Hematopoietic multipotent progenitor cell (in vitro differentiated cells): ENCODE measurements at regions not wholly inside any gene's neighbourhood (a gene's known extent, or its start where the extent isn't known, plus 50 kb on each side); places are given as distances from the start of the nearest gene placed in this dataset.

Experiments used
- DNase-seq, 3 donors: peaks; one replicate each; pipeline ENCODE4 v3.0.0-alpha.2; 2011 to 2015; ENCODE audit warnings: low read depth in 2 of 3, low spot score in 2 of 3

- peak; percentile 32 to 73 (median 57) for DNase-seq
Measured at GRCh38 chr10:77710759-77711682, 73.4 kb upstream of the KCNMA1 start.

- DNase-seq, result no peak
Measured at GRCh38 chr10:77710081-77710551, 72.5 kb upstream of the KCNMA1 start.

DNA sequence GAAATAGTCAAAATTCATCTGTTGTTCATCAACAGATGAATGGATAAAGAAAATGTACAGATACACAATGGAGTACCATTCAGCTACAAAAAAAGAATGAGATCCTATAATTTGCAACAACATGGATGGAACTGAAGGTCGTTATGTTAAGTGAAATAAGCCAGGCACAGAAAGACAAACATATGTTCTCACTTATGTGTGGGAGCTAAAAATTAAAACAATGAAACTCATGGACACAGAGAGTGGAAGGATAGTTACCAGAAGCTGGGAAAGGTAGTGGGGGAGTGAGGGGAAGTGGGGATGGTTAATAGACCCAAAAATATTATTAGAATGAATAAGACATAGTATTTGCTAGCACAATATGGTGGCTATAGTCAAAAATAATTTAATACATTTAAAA lies 70.0 kb upstream of the KCNMA1 start:
- no peak for DNase-seq

DNA sequence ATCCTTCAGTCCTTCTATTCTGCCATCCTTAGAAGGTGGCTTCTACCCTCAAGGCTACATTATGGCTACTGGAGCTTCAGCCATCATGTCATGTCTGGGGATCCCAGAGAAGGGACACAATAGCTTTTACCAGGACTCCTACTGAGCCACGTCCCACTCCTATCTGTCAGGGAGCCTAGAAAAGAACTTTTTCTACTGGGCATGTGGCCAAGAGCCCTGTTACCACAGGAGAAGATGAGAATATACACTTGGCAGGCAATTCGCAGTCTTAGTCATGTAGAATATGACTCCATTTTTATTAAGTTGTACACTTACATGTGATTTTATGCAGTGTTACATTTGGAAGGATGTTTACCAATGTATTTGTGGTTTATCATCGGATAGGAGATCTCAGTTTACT lies 64.6 kb upstream of the KCNMA1 start:
- DNase-seq, result no peak

- no peak for DNase-seq
Measured at GRCh38 chr10:77700086-77700485, 62.5 kb upstream of the KCNMA1 start.

- DNase-seq, result no peak
Measured at GRCh38 chr10:77699080-77699645, 61.6 kb upstream of the KCNMA1 start.

DNA sequence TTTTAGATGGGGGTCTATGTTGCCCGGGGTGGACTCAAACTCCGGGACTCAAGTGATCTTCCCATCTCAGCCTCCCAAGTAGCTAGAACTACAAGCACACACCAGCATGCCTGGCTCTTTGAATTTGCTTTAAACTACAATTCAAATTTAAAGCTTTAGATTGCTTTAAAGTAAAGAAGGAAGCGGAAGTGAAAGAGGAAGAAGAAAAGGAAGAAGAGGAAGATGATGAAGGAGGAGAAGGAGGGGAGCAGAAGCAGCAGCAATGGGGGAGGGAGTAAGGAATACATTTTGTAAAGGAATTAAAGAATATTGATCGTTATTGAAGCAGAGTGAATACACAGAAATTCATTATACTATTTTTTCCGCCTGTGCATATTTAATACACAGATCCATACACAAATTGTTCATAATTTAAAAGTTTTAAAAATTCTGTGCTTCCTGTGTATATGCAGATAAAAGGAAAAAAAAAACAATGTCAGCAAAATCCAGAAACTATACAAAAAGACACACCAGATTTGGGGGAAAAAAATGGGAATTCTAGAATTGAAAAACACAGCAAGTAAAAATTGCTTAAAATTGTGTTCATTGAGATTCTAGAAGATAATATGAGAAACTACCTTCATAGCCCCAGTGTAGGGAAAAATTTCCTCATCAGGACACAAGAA lies 60.8 kb upstream of the KCNMA1 start:
- DNase-seq, result no peak

GRCh38 chr10:77696584-77696983 lies 59.0 kb upstream of the KCNMA1 start:
- no peak for DNase-seq

DNA sequence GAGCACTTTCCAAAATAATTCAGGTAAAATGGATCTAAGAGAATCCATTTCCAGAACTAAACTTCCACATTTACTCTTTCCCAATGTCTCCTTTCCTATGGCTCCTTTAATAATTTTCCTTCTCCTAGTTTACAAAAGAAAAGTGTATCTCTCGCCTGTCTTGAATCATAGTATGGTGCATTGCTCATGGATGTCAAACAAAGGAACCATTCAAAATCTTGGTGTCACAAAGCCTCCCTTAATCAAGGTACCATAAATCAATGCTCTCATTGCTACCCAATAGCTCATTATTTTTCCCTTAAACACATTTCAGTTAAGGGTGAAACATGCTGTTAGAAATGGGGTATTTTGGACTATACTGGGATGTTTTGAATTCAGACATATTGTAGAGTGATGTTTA lies 57.6 kb upstream of the KCNMA1 start:
- no peak for DNase-seq

- no peak for DNase-seq
Measured at GRCh38 chr10:77692782-77693181, 55.2 kb upstream of the KCNMA1 start.

DNA sequence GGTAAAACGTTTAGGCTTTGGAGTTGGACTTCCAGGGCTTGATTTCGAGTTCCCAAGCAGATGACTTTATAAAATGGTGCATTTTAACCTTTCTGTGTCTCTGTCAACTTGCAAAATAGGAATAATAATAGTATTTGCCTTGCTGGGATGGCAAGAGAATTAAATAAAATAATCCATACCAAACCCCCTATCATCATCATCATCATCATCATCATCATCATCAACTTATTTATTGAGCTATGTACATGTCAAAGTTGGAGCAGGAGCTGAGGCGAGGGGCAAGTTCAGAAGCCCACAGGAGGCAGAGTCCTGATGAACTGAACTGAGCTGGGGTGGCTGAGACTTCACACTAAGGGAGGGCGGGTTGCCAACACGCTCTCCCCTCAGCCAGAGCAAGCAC lies 51.7 kb upstream of the KCNMA1 start:
- DNase-seq, result no peak

DNA sequence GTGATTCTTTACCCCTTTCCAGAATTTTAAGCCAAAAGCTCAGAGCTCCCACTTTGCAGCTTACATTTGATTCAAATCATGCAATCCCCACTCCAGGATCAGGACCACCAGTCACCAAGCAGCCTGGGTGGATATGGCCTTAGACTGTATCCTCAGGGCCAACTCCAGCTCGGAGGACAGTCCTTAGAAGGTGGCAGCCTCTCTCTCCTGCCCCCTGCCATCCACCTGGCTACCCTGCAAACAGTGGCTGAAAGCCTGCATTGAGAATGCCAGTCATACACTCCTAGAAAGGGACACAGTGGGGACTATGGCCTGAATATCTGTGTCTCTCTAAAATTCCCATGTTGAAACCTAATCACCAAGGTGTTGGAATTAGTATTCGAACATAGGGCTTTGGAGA lies 50.0 kb upstream of the KCNMA1 start:
- no peak for DNase-seq
